A673 (cell line): ENCODE measurements at regions not wholly inside any gene's neighbourhood (a gene's known extent, or its start where the extent isn't known, plus 50 kb on each side); places are given as distances from the start of the nearest gene placed in this dataset.

Source experiments
- BruUV-seq: library from RNA; stranded (reverse); fragments of 400-500 nt; replicated peaks from 2 replicates; lab custom pipeline; 2021; lab: Mats Ljungman, UMichigan
- CTCF ChIA-PET: fragments of 300-600 bp; sonication (Branson Sonifier 250); formaldehyde crosslinking; loops from one replicate; lab custom pipeline; 2022; ENCODE audit warnings: antibody characterized with exemption; lab: Charles Lee
- POLR2A ChIA-PET: fragments of 300-600 bp; sonication (Branson Sonifier 250); formaldehyde crosslinking; loops from one replicate; lab custom pipeline; 2022; ENCODE audit warnings: antibody characterized with exemption; ENCODE audit not compliant: low non-redundant PET; lab: Charles Lee
- DNase-seq: peaks from one replicate; pipeline ENCODE4 v3.0.0-alpha.2; 2015; ENCODE audit warnings: low spot score
- H3K27ac ChIP-seq: fragments of 200-600 bp; sonication (generic); 2 replicates; pipeline ENCODE4 v1.5.1; 2016; ENCODE audit warnings: mixed run types, low read depth, mild to moderate bottlenecking, mixed read lengths, antibody characterized with exemption, low read length; ENCODE audit not compliant: poor library complexity, severe bottlenecking
- H3K27me3 ChIP-seq: fragments of 200-600 bp; sonication (generic); replicated peaks from 2 replicates; pipeline ENCODE4 v1.6.1; 2017; ENCODE audit warnings: mixed run types, low read depth, mild to moderate bottlenecking, mixed read lengths, antibody characterized with exemption, low read length; ENCODE audit not compliant: insufficient read depth, poor library complexity
- H3K36me3 ChIP-seq: fragments of 200-600 bp; sonication (generic); 2 replicates; pipeline ENCODE4 v1.6.1; 2016; ENCODE audit warnings: mixed run types, mild to moderate bottlenecking, mixed read lengths, antibody characterized with exemption, low read length; ENCODE audit not compliant: insufficient read depth, poor library complexity, severe bottlenecking
- H3K4me1 ChIP-seq: fragments of 200-600 bp; sonication (generic); 2 replicates; pipeline ENCODE4 v1.6.1; 2017; ENCODE audit warnings: mixed run types, mild to moderate bottlenecking, mixed read lengths, antibody characterized with exemption, low read length; ENCODE audit not compliant: insufficient read depth, poor library complexity, severe bottlenecking
- H3K4me3 ChIP-seq: fragments of 200-600 bp; sonication (generic); 2 replicates; pipeline ENCODE4 v1.5.1; 2016; ENCODE audit warnings: low read depth, mixed run types, mild to moderate bottlenecking, mixed read lengths, low read length; ENCODE audit not compliant: poor library complexity, severe bottlenecking
- H3K9me3 ChIP-seq: fragments of 200-600 bp; sonication (generic); 2 replicates; pipeline ENCODE4 v1.6.1; 2016; ENCODE audit warnings: mixed run types, low read depth, mild to moderate bottlenecking, mixed read lengths, antibody characterized with exemption, low read length; ENCODE audit not compliant: poor library complexity, severe bottlenecking
- EZH2 ChIP-seq: fragments of 200-600 bp; sonication (generic); IDR thresholded peaks from 2 replicates; pipeline ENCODE4 v1.6.1; 2017; ENCODE audit warnings: borderline replicate concordance, low read depth, mild to moderate bottlenecking, mixed read lengths, antibody characterized with exemption, low read length; ENCODE audit not compliant: poor library complexity, severe bottlenecking
- intact Hi-C: fragments of 100-400 bp; cut with micrococcal nuclease; formaldehyde crosslinking; loops from one replicate; pipeline ENCODE4 v1.10.0; 2022; ENCODE audit not compliant: unreplicated experiment
- TF ChIP-seq, protein P1 (sequence below): fragments of 300-800, 200-600 bp; sonication (generic); conservative IDR thresholded peaks from 2 replicates; pipeline ENCODE4 v1.5.1; 2017; ENCODE audit warnings: low read depth, mild to moderate bottlenecking, antibody characterized with exemption, low read length, moderate library complexity, mixed read lengths

DNA sequence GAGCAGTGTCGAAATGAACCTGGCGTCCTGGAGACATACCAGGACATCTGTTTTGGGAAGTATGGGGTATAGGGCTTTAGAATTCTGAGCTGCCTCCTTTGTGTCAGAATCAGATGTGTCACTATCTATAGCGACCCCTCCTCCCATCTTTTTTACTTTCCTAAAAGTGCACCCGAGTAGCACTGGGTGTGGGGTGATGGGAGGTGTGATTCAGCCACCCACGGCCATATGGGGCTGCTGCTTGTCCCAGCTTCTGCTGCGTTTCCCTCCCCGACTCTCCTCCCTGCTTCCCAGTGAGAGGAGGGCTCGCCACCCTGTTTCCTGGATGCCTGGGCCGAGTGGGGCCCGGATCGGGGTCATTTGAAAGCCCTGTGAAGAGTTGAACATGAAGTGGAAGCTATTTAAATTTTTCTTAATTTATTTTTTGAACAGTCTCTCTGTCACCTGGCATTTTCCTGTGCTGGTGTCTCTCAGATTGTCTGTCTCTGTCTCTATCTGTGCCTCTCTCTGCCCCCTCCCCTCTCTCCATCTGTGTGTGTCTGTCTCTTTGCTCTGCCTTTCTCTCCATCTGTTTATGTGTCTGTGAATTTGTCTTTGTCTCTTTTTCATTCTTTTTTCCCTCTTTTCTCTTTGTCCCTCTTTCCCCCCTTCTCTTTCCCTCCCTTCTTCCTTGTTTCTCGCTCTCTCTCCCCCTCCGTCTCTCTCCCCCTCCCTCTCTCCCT lies 638.8 kb upstream of the EEF2KMT start:
- Histone ChIP-seq H3K4me1 (no peaks in the 10 kb centered on the region), H3K27me3 (no peaks in the 10 kb centered on the region), H3K9me3 (no peaks in the 10 kb centered on the region), H3K27ac (no peak overlapping the region), H3K36me3 (no peaks in the 10 kb centered on the region), H3K4me3 (no peak overlapping the region)
- no peak for DNase-seq
- TF ChIP-seq, protein P1, sequence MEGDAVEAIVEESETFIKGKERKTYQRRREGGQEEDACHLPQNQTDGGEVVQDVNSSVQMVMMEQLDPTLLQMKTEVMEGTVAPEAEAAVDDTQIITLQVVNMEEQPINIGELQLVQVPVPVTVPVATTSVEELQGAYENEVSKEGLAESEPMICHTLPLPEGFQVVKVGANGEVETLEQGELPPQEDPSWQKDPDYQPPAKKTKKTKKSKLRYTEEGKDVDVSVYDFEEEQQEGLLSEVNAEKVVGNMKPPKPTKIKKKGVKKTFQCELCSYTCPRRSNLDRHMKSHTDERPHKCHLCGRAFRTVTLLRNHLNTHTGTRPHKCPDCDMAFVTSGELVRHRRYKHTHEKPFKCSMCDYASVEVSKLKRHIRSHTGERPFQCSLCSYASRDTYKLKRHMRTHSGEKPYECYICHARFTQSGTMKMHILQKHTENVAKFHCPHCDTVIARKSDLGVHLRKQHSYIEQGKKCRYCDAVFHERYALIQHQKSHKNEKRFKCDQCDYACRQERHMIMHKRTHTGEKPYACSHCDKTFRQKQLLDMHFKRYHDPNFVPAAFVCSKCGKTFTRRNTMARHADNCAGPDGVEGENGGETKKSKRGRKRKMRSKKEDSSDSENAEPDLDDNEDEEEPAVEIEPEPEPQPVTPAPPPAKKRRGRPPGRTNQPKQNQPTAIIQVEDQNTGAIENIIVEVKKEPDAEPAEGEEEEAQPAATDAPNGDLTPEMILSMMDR, result no peak
- TF ChIP-seq EZH2, result no peak
- ChIA-PET POLR2A (no interaction called here), CTCF (no interaction called here)
- intact Hi-C loops, result no loop called here
- BruUV-seq, result no TSS peak

DNA sequence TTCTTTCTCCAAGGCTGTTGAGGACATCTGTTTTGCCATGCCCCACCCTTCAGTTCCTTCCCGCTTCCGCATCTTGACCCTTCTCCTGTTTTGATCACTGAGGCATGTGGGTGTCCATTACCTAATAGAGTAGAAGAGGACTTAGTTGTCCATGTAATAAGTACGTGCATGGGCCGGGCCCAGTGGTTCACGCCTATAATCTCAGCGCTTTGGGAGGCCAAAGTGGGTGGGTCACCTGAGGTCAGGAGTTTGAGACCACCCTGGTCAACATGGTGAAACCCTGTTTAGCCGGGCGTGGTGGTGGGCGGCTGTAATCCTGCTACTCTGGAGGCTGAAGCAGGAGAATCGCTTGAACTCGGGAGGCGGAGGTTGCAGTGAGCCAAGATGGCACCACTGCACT lies 637.8 kb upstream of the EEF2KMT start:
- CTCF ChIA-PET, result no interaction called here
- no peak for DNase-seq
- H3K27me3 ChIP-seq, result no peaks in the 10 kb centered on the region
- H3K36me3 ChIP-seq, result no peaks in the 10 kb centered on the region
- no peaks in the 10 kb centered on the region for H3K9me3 ChIP-seq
- intact Hi-C loops, result no loop called here
- no peak overlapping the region for H3K27ac ChIP-seq
- H3K4me1 ChIP-seq, result no peaks in the 10 kb centered on the region
- no TSS peak for BruUV-seq
- no peak overlapping the region for H3K4me3 ChIP-seq
- POLR2A ChIA-PET, result no interaction called here
- no peak for TF ChIP-seq EZH2
- TF ChIP-seq, protein P1, result no peak

DNA sequence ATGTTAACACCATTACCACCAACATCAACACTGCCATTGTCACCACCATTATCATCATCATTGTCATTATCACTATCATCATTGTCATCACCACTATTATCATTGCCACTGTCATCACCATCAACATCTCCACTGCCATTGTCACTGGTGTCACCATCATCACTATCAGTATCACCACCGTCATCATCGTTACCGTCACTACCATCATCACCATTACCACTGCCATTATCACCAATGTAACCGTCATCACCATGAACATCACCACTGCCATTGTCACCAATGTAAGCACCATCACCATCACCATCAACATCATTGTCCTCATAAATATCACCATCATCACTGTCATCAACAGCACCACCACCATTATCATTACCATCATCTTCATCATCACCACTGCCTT lies 633.2 kb upstream of the EEF2KMT start:
- Histone ChIP-seq H3K4me1 (no peaks in the 10 kb centered on the region), H3K9me3 (no peaks in the 10 kb centered on the region), H3K4me3 (no peak overlapping the region), H3K27me3 (no peaks in the 10 kb centered on the region), H3K36me3 (no peaks in the 10 kb centered on the region), H3K27ac (no peak overlapping the region)
- ChIA-PET POLR2A (no interaction called here), CTCF (no interaction called here)
- no peak for DNase-seq
- intact Hi-C loops, result no loop called here
- no TSS peak for BruUV-seq
- TF ChIP-seq, protein P1, result no peak
- no peak for TF ChIP-seq EZH2
